ENCODE measurements at regions not wholly inside any gene's neighbourhood (a gene's known extent, or its start where the extent isn't known, plus 50 kb on each side); places are given as distances from the start of the nearest gene placed in this dataset.

DNA sequence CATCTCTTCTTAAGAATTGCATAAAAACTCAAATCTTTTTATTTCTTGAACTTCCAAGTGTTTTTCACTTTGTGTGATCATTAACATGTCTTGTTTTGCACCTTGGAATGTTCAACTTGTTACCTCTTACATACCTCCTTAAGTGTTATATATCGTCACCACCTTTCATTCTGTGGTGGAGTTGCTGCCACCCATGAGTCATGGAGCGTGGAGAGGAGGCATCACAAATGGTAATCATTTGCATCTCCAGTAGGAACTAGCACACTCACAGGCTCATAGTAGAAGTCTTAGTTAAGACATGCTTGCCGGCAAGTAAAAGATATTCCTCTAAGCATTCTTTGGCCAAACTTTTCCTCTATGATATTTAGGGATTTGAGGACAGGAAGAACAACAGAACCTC is 67.0 kb upstream of the VCX start:
- DNase-seq, result no peak
- 85 to 87% methylated on average over 2 to 3 of the region's 3 CpGs for WGBS, 2 donors

DNA sequence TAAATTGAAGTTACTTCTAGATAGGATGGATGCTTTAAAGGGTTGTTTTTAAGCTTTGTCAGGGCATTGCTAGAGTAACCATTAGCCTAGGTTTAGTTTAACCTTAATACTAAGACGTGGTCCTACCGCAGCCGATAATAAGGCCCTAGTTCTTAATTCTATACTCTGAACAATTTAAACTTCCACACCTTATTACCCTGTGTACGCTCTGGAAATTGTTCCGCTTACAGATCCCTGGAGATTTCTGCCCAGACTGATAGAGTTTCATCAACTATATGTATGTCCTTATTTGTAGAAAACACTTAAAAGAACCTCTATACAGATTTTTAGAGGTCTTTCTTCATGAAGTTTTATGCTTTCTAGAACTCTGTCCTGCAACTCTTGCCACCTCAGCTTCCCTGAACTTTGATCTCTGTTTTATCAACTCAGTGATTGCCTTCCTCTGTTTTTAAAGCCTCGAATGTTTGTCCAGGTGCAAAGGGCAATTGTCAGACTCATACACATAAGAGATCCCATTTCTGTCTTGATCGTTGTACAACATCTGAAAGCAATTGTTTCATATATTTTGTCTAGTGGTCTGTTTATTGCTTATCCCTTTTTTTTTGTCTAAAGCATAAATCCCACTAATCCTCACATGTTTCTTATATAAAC is 71.1 kb upstream of the VCX start:
- Histone ChIP-seq H3K27me3 (no peaks in the 10 kb centered on the region), H3K4me1 (no peaks in the 10 kb centered on the region), H3K27ac (no peak overlapping the region), H3K9me3 (no peaks in the 10 kb centered on the region), H3K36me3 (ENCODE audit: low read depth, missing control alignments) (no peaks in the 10 kb centered on the region), H3K4me3 (no peak overlapping the region)
- TF ChIP-seq POLR2A (IDR thresholded peaks at IDR 0.05), result no peak
- TF ChIP-seq, protein P1, sequence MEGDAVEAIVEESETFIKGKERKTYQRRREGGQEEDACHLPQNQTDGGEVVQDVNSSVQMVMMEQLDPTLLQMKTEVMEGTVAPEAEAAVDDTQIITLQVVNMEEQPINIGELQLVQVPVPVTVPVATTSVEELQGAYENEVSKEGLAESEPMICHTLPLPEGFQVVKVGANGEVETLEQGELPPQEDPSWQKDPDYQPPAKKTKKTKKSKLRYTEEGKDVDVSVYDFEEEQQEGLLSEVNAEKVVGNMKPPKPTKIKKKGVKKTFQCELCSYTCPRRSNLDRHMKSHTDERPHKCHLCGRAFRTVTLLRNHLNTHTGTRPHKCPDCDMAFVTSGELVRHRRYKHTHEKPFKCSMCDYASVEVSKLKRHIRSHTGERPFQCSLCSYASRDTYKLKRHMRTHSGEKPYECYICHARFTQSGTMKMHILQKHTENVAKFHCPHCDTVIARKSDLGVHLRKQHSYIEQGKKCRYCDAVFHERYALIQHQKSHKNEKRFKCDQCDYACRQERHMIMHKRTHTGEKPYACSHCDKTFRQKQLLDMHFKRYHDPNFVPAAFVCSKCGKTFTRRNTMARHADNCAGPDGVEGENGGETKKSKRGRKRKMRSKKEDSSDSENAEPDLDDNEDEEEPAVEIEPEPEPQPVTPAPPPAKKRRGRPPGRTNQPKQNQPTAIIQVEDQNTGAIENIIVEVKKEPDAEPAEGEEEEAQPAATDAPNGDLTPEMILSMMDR (IDR thresholded peaks at IDR 0.05), result no peak
- 66 to 80% methylated on average over 7 of the region's 7 CpGs for WGBS, 2 donors
- DNase-seq, result no peak
- intact Hi-C loops (cut with DNase I; ENCODE audit: low total_unique reads), result no loop called here

More for the DNA sequence above, 67.0 kb upstream of the VCX start:
- no peak for TF ChIP-seq POLR2A (IDR thresholded peaks at IDR 0.05)
- TF ChIP-seq, protein P1 (IDR thresholded peaks at IDR 0.05), result no peak
- intact Hi-C loops (cut with DNase I; ENCODE audit: low total_unique reads), result no loop called here
- Histone ChIP-seq H3K27ac (no peak overlapping the region), H3K4me3 (no peak overlapping the region), H3K9me3 (no peaks in the 10 kb centered on the region), H3K27me3 (no peaks in the 10 kb centered on the region), H3K36me3 (ENCODE audit: low read depth, missing control alignments) (no peaks in the 10 kb centered on the region), H3K4me1 (no peaks in the 10 kb centered on the region)

GRCh38 chrX:7759830-7760229 is 83.1 kb upstream of the VCX start:
- intact Hi-C loops (cut with DNase I; ENCODE audit: low total_unique reads), result no loop called here

DNA sequence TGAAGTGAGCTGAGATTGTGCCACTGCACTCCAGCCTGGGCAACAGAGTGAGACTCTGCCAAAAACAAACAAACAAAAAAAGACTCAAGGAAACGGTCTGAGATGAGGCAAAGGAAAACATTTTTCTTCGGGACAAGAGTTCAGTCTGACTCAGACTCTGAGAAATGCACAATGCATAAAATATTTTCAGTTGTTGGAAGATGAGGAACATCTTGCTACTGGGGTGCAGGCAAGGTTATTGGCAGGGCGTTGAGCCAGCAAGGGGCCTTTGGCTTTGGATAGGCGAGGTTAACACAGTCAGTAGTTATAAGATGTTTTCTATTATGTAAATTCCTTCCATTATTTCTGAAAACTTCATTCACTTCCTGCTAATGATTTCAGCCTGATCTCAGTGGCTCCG is 96.1 kb upstream of the VCX start:
- no peaks in the 10 kb centered on the region for H3K36me3 ChIP-seq (ENCODE audit: low read depth, missing control alignments)
- H3K27ac ChIP-seq, result no peak overlapping the region
- WGBS, 2 donors, result 57% methylated on average over 5 of the region's 5 CpGs
- TF ChIP-seq, protein P1 (IDR thresholded peaks at IDR 0.05), result no peak
- TF ChIP-seq POLR2A (IDR thresholded peaks at IDR 0.05), result no peak
- H3K4me3 ChIP-seq, result no peak overlapping the region
- H3K27me3 ChIP-seq, result no peaks in the 10 kb centered on the region
- no peak for DNase-seq
- H3K9me3 ChIP-seq, result no peaks in the 10 kb centered on the region
- H3K4me1 ChIP-seq, result no peaks in the 10 kb centered on the region
- intact Hi-C loops (cut with DNase I; ENCODE audit: low total_unique reads), result no loop called here

More at GRCh38 chrX:7759830-7760229, 83.1 kb upstream of the VCX start:
- Histone ChIP-seq H3K27ac (no peak overlapping the region), H3K36me3 (ENCODE audit: low read depth, missing control alignments) (no peaks in the 10 kb centered on the region), H3K4me1 (no peaks in the 10 kb centered on the region), H3K9me3 (no peaks in the 10 kb centered on the region), H3K27me3 (no peaks in the 10 kb centered on the region), H3K4me3 (no peak overlapping the region)
- TF ChIP-seq POLR2A (IDR thresholded peaks at IDR 0.05), result no peak
- TF ChIP-seq, protein P1 (IDR thresholded peaks at IDR 0.05), result no peak
- no peak for DNase-seq
- WGBS, 2 donors, result 43 to 62% methylated on average over 1 of the region's 1 CpG

- TF ChIP-seq, protein P1 (IDR thresholded peaks at IDR 0.05), result no peak
- TF ChIP-seq POLR2A (IDR thresholded peaks at IDR 0.05), result no peak
- DNase-seq, result no peak
- no peak overlapping the region for H3K27ac ChIP-seq
- no peaks in the 10 kb centered on the region for H3K36me3 ChIP-seq (ENCODE audit: low read depth, missing control alignments)
- H3K4me3 ChIP-seq, result no peak overlapping the region
- intact Hi-C loops (cut with DNase I; ENCODE audit: low total_unique reads), result no loop called here
- H3K4me1 ChIP-seq, result no peaks in the 10 kb centered on the region
- H3K27me3 ChIP-seq, result no peaks in the 10 kb centered on the region
- no peaks in the 10 kb centered on the region for H3K9me3 ChIP-seq
- WGBS, 2 donors, result 58 to 80% methylated on average over 2 of the region's 2 CpGs
Measured at GRCh38 chrX:7730071-7730470, 112.9 kb upstream of the VCX start.
